Stimulated activated CD8-positive, alpha-beta memory T cell treated with anti-CD3 and anti-CD28 coated beads, Interleukin-7, amount 100 ng/mL, for 4 hours (primary cell): ENCODE measurements at regions not wholly inside any gene's neighbourhood (a gene's known extent, or its start where the extent isn't known, plus 50 kb on each side); places are given as distances from the start of the nearest gene placed in this dataset.

Experiments
- DNase-seq, 2 donors: peaks; one replicate each; pipeline ENCODE4 v3.0.0-alpha.2; 2020; ENCODE audit warnings: low read depth in 2 of 2

DNA sequence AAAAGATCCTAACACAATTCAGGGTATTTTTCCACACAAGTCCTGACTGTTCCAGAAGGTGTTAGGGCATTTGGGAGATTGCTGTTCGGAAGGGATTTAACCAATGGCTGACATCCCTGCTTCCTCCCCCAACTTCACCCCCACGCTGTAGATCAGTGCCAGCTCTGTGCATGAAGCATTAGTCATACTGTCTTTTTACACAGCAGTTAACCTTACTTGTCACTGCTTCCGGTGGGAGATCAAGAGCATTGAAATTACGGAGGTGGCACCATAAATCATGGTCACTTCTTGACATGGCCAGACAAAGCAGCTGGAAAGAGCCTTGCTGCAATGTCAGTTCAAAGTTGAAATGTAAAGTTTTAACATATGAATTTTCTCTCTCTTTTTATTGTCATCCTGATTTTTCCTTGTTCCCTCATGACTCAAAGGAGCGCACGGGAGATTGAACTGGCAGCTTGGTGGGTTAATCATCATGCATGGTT, 70.2 kb downstream of the HRH4 start:
- DNase-seq: no peak

DNA sequence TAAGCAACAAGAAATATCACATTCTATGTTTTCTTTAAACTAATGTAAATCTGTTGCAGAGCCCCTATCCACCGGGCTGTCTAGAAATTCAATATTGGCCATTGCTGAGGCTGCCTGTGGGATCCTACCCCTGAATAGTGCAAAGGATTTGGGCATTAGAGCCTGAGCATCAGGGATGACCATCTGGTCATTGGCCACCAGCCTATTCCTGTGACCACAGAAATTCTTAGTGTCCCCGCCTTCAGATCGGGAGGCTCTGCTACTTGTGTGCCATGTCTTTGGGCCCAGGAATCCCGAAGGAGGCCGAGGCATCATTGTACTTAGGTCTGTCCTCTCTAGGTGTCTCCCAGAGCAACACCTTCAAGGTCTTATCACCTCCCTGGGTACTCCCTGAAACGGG, 73.8 kb downstream of the HRH4 start:
- no peak for DNase-seq

DNA sequence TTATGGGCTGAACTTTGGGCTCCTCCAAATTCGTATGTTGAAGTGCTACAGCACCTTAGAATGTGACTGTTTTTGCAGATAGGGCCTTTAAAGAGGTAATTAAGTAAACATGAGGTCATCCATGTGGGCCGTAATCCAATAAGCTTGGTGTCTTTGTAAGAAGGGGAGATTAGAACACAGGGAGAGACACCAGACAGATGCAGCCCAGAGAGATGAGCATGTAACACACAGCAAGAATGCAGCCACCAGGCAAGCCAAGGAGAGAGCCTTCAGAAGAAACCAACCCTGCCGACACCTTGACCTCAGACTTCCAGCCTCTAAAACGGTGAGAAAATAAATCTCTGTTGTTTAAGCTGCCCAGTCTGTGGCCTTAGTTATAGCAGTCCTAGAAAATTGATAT, 74.3 kb downstream of the HRH4 start:
- DNase-seq: no peak

DNA sequence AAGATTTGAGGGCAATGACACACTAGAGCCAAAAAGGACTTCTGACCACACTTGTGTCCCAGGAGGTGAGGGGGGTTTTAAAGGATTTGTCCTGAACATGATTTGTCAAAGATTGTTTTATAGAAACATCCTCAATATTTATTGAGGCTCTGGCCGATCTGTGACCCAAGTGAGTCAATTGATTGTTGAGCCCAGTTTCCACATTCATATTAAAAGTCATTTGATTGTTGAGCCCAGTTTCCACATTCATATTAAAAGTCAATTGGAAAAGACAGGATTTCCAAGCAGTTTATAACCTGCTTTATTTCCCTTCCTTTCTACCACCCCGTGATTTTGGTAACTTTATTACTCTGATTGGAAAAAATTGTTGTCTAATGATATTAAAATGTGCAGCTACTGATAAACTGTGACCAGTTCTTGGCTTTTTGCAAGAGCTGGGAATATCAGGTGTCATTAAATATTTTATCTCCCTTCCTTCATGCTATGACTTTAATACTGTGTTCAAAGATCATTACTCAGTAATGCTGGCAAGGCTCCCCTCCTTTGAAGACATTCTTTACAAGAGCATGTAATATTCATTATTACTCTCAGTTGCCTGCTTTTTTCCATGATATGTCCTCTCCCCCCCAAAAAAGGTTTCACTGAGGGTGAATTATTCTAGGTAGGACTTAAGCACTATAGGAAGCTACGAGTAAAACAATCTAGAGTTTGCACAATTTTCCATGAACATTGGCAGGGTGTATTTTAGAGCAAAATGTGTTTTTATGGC, 75.3 kb downstream of the HRH4 start:
- no peak for DNase-seq

DNA sequence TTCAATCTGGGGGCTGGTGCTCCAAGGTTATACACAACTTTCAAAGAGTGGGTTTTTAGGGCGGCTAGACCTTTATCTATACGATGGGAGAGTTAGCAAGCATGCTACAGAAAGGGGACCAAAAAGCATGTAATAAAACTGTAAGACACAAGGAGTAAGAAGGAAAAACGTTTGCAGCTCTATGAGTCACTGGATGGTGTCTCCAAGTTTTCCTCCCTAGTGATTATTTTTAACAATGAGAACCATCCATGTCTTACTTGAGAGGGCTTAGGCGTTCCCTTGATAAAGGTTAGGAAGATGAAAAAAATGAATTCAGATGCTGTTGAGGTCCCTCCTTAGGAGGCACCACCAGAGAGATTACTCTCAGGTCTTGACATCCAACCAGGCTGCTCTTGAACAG, 75.9 kb downstream of the HRH4 start:
- no peak for DNase-seq

DNA sequence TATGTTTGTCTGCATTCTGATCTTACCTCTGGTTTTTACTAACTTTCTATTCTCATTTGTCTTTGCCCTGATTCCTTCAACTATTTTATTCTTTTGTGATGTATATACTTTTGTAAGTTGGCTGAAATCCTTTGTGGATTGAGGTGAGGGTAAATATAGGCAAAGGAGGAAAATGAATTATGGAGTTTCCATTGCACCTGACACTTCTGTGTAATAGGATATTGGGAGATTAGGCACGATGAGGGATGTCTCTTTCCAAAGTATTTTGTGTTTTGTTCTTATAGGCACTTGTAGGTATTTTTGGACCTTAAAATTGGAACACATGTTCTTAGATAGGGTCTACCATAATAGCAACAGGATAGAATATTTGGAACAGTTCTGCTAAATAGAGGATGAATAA, 76.4 kb downstream of the HRH4 start:
- no peak for DNase-seq

DNA sequence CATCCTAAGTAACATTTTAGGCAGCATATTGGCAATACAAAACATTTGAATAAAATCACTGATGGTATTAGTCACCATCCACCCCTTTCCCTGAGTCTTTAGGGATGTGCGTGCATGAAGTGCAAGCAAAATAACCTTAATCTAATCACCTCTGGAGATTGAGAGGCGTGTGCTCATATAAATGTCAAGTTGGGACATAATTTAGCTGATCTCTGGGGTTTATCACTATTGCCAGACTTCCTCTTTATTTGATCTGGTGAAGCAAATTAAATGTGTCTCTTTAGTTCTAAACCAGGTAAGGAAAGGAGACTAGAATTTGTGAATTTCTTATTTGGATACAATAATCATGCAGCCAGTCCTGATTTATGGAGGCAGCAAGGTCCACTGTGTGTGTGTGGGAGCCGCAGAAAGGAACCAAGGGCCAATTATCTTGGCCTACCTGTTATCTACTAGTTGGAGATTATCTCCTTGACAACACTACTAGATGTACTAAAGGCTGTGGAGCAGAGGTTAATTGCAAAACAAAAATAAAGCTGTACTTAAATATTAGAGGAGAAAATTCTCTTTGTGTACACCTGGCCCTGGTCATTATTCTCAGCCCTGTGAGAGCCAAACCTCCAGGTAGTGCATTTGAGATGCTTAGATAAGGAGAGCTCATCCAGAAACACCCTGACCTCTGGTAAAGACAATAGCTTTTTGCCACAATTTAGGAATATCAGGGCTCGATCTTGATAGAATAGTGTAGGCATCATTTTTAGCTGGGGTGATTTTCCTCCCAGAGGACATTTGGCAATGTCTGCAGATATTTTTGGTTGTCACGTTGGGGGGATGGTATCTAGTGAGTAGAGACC, 78.2 kb downstream of the HRH4 start:
- DNase-seq: no peak

DNA sequence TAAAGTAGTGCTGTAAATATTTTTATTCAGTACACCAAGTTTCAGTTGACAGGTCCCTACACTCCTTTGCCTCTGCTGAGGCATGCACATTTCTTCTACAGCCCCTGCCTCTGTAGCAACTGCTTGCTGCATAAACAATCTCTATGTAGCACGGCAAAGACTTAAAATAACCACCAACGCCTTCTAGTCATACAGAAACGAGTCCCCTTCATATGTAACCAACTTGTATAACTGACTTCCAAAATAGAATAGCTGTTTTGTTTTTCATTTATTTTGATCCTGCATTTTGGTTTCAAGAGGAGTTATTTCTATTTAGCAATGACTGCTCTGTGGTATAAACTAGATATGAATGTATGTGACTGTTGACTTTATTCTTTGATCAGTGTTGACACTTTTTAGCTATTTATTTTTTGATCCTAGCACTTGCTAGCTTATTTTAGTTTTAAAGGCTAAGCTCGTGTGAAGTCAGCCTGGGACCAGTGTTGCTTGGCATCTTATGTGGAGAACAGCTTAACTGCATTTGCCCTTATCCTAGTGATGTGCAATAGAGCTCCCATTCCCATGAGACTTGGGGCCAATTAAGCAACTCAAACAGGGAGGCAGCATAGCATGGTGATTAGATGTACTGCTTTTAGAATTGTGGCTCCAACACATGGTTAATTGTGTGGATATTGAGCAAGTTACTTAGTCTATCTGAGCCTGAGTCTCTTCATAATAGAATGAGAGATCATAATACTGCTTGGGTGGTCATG, 79.6 kb downstream of the HRH4 start:
- DNase-seq: no peak

DNA sequence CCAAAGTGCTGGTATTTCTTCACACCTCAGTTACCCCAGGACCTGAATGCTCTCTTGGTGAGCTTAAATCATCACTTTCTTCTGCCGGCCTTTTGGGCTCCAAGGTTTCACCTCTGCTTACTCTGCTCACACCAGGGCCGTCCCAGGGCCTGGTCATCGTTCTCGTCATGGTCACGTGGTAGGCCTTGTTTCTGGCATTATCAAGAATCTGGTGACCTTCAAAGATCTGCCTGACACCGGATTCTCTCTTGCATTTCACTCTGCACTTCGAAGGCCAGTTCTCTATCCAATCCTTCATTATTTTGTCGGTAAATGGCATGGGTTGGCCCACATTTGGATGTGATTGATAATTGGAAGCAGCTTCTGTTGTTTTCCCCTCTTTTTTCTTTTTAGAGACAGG, 80.5 kb downstream of the HRH4 start:
- no peak for DNase-seq

DNA sequence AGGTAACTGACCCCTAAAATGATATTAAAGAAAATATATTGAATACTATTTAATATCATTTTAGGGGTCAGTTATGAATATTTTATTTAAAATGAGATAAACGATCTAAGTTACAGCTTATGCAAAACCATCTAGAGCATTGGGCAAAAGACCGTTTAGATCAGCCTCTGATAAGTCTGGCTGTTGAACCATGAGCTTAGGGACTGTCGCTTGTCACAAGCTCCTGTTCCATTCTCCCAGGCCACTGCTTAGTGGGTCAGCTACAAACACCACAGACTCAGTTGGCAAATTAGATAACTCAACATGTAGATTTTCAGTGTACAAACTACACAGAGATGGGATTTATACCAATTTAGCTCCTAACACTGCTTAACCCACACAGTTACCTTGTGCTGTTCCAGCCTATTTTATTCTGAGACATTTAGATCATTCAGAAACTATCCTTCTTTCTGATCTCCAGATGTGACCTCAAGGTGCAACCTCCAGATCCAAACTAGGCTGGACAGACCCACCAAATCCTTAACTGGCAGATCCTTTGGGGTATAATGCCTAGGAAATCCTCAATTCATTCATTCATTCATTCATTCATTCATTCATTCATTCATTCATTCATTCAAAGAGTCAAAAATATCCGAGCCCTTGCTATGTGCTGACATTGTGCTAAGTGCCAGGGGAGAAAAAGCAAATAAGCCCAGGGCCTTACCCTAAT, 82.8 kb downstream of the HRH4 start:
- DNase-seq: no peak

DNA sequence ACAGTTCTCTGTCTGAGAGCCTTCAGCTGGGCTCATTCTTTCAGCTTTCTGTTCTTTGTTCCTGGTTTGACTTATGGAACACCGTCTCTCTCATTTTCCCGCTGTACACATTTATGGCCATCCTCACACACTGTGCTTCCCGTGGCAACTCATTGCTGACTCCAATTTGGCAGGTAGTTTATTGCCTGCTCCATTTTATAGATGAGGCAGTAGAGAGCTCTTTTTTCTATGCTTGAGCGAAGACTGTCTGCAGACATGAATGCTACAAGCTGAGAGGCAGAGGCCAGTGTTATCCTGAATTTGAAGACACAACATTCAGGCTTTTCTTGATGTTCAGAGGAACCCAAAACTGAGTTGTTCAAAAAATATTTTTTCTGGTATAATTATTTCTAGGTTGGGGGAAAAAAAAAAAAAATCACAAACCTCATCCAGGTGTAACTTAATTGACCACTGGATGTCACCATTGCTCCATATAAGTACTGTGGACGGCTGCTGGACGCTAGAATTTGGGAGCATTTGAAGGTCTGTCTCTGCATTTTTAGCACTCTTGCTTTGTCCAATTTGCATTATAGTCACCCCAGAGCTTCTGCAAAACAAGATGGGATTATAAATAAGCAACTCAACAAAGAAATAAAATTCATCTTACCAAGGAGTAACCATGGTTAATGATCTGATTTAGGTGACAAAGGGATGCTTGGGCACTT, 83.5 kb downstream of the HRH4 start:
- no peak for DNase-seq

DNA sequence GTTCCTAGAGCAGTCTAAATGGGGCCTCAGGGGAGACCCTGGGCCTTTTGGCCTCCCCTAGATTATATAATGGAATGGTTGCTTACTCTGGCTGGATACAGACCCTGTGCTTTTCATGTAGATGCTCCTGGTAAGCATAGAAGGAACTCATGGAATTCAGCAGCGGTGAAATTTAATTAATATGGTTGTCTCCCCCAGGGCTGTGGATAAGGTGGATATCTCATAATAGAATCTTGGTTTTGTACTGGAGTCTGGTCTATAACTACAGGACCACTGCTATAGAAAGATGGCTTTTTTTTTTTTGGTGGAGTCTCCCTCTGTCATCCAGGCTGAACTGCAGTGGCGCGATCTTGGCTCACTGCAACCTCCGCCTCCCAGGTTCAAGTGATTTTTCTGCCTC, 84.5 kb downstream of the HRH4 start:
- DNase-seq: no peak

DNA sequence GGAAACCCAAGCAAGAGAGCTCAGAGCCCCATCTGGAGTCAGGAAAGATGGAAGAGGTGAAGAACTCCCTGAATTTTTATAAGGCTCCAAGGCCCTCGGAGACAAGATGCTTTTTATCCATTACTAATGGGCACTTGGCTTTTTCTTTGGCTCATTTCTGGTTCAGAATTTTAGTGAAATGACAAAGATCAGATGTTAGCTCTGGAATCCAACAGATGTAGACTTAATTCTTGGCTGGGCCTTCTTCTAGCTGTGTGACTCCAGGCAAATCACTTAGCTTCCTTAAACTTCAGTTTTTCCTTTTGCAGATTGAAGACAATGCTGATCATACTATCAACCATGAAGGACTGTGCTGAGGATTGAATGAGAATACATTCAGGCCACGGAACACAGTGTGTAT, 85.2 kb downstream of the HRH4 start:
- no peak for DNase-seq

DNA sequence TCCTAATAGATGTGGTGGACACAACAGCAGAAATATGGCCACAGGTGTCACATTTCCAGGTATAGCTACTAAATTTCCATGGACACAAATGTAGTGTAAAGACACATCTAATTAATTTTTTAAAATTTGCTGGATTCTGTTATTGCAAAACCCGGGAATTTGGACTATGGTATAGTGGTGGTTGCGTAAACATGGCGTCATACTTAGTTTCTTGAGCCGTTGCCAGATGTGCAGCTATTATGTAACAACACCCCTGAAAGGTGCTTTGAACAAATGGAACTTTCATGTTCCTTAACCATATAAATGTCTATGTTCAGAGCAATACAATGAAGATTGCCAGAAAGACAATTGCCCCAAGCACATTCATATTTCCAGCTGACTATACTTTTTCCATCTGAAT, 85.9 kb downstream of the HRH4 start:
- DNase-seq: no peak

DNA sequence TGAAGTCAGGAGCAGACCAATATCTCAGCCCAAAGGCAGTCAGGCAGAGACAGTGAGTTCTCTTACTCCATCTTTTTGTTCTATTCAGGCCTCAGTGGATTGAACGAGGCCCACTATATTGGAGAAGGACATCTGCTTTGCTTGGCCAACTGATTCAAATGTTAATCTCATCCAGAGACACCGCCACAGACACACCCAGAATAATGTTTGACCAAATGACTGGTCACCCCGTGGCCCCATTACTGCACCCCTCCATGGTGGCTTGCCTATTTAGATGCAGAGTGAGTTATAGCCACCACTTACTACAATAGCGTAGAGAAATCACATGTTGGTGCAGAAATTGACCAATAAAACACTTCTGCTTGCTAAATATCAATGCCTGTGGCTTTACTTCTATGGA, 88.1 kb downstream of the HRH4 start:
- DNase-seq: no peak

DNA sequence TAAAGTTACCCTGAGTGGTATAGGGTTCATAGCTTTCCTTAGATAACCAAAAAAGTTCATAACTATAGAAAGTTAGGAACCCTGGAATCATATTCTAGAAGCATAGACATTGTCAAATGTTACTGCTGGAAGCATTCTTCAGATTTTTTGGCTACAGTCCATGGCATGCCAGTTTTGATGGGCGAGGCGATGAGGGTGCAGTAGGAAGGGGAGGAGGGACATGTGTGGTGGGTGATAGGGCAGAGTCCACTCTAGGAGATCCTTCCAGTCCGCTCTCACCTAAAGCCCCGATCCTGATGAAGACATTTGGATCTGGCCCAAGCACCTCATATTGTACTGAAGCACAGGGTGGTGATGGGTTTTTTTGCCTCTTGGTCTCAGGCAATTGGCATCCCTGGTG, 91.8 kb downstream of the HRH4 start:
- DNase-seq: no peak

DNA sequence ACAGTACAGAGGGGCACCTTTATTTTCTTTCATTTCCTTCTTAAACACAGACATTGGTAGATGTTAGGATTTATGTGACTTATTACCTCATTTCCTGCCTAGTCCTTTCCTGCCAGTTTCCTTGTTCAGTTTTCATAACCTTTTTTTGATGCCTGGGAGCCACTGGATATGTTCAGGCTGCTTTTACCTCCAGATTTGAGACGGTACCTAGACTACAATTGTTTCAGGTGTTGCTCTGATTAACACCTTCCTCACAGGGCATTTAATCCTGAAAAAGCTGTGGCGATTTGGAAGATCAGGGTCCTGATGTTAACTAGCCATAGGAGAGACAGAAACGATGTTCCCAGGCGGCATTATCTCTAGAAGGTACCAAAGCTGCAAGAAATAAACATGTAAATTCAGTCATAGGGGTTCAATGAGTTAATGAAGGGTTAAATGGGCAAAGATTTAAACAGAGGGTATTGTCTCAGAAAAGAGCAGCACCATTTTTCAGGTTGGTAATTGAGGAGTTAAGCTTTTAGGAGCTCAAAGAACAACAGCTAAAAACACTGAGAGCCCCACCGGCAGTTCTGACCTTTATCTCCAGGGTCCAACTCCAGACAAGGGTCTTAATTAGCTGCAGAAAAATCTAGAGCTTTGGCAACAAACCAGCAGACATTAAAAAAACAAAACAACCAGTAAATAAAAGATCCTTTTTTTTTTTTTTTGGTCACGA, 93.3 kb downstream of the HRH4 start:
- DNase-seq: no peak

DNA sequence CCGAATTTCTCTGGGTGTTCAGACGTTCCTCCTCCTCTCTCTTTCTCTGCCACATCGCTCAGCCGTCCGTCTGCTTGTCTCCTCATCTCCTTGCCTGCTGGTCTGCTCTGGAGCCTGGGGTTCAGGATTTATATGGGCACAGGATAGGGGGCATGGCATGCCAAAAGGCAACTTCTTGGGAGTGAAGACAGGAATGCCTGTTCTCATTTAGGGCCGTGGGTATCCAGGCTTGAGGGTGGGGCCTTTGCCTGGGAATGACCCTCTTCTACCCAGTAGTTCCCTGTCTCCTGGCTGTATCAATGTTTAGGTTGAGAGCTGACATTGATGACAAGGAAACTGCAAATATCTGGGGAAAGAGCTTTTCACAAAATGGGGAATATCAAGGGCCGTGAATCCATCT, 98.0 kb downstream of the HRH4 start:
- no peak for DNase-seq

DNA sequence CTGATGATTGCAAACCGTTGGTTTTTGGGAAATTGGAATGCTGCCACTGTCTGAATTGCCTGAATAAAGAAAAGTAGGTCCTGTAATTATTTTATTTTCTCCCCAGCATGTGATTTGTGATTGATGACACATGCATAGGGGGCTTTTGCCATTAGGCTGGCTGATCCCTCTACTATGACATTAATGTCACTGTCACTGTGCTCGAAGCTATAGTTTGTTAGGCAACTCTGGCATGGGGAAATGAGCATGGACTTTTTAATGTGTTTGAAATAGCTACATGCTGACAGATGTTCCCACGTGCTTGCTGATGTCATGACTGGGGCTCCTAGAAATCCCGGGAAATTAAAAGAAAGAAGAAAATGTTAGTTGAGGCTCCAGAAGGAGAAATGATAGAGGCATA, 99.1 kb downstream of the HRH4 start:
- no peak for DNase-seq

DNA sequence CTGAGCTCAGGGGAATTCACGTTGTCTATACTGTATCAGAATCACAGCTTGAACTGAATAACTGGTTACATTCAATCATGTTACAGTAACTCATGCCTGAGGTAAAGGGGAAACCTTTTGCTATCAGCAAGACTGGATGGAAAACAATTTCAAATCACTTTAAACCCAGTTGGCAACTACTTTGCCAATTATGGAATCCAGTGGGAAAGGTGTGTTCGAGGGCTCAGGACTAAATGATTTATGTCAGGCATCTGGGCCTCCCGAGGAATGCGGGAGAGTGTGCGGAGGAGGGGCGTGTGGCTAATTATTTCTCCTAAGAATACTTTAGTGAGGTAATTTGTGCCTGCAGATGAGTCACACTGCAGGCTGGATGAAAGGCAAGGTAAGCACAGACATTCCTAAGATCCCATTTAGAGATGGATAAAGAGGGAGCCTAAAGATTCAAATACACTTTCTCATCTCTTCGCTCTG, 100.1 kb downstream of the HRH4 start:
- no peak for DNase-seq
